ENCODE measurements at regions not wholly inside any gene's neighbourhood (a gene's known extent, or its start where the extent isn't known, plus 50 kb on each side); places are given as distances from the start of the nearest gene placed in this dataset.

GRCh38 chr12:130223767-130224244 is 61.5 kb downstream of the FZD10 start:
- Histone ChIP-seq H3K36me3 (ENCODE audit: control insufficient read depth, insufficient read depth, low read length) (no peaks in the 10 kb centered on the region), H3K4me3 (ENCODE audit: low read depth, low read length) (no peak overlapping the region), H3K27me3 (ENCODE audit: control insufficient read depth, insufficient read depth, low read length) (no peaks in the 10 kb centered on the region)
- FAIRE-seq (no peak), DNase-seq (ENCODE audit: low read depth) (no peak)
- TF ChIP-seq, protein P1, sequence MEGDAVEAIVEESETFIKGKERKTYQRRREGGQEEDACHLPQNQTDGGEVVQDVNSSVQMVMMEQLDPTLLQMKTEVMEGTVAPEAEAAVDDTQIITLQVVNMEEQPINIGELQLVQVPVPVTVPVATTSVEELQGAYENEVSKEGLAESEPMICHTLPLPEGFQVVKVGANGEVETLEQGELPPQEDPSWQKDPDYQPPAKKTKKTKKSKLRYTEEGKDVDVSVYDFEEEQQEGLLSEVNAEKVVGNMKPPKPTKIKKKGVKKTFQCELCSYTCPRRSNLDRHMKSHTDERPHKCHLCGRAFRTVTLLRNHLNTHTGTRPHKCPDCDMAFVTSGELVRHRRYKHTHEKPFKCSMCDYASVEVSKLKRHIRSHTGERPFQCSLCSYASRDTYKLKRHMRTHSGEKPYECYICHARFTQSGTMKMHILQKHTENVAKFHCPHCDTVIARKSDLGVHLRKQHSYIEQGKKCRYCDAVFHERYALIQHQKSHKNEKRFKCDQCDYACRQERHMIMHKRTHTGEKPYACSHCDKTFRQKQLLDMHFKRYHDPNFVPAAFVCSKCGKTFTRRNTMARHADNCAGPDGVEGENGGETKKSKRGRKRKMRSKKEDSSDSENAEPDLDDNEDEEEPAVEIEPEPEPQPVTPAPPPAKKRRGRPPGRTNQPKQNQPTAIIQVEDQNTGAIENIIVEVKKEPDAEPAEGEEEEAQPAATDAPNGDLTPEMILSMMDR (IDR thresholded peaks at IDR 0.05; ENCODE audit: insufficient read depth, low read length, severe bottlenecking) = no peak

DNA sequence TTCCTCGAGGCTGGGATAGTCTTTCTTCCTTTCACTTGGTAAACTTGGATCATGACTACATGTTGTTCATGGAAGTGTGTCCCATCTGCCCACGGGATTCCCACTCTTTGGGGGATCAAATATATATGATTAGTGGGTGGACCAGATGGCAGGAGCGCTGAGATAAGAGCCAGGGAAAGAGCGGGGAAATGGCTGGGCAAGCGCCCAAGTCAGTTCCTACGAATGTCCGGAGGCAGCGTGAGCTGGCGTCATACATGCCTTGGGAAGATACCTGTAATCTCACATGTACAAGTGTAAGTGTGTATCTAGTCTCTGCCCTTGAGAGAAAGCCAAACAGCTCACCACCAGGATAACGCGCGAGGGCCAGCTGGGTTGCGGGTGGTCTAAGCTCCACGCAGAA is 62.3 kb downstream of the FZD10 start:
- no peaks in the 10 kb centered on the region for H3K27me3 ChIP-seq (ENCODE audit: control insufficient read depth, insufficient read depth, low read length)
- H3K36me3 ChIP-seq (ENCODE audit: control insufficient read depth, insufficient read depth, low read length) = no peaks in the 10 kb centered on the region
- H3K4me3 ChIP-seq (ENCODE audit: low read depth, low read length) = no peak overlapping the region
- TF ChIP-seq, protein P1 (IDR thresholded peaks at IDR 0.05; ENCODE audit: insufficient read depth, low read length, severe bottlenecking) = no peak
- DNase-seq (ENCODE audit: low read depth) (no peak), FAIRE-seq (no peak)

DNA sequence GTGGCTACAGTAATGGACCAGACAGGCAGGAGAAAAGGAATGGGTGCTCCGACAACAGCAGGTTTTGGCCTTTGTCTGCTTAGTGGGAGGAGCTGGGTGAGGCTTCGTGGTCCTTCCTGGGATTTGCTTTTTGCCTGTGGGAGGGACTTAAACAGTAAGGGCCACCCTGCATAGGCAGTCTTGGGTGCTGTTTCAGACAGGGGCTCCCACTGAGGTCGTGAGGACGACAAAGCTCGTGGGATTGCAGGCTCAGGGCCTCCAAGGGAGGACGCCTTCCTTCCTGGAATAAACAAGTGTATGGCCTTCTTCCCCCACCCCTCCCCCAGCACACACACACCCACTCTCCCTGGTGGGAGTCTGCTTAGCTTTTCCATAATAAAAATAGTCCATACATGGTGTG is 63.1 kb downstream of the FZD10 start:
- H3K4me3 ChIP-seq (ENCODE audit: low read depth, low read length) = no peak overlapping the region

GRCh38 chr12:130226126-130226525 is 63.9 kb downstream of the FZD10 start:
- Histone ChIP-seq H3K27me3 (ENCODE audit: control insufficient read depth, insufficient read depth, low read length) (no peaks in the 10 kb centered on the region), H3K4me3 (ENCODE audit: low read depth, low read length) (no peak overlapping the region), H3K36me3 (ENCODE audit: control insufficient read depth, insufficient read depth, low read length) (no peaks in the 10 kb centered on the region)
- DNase-seq (ENCODE audit: low read depth) (no peak), FAIRE-seq (no peak)
- TF ChIP-seq, protein P1 (IDR thresholded peaks at IDR 0.05; ENCODE audit: insufficient read depth, low read length, severe bottlenecking) = no peak

More for the DNA sequence above, 63.1 kb downstream of the FZD10 start:
- DNase-seq (ENCODE audit: low read depth) = no peak
- FAIRE-seq = no peak
- Histone ChIP-seq H3K36me3 (ENCODE audit: control insufficient read depth, insufficient read depth, low read length) (no peaks in the 10 kb centered on the region), H3K27me3 (ENCODE audit: control insufficient read depth, insufficient read depth, low read length) (no peaks in the 10 kb centered on the region)
- TF ChIP-seq, protein P1 (IDR thresholded peaks at IDR 0.05; ENCODE audit: insufficient read depth, low read length, severe bottlenecking) = no peak

GRCh38 chr12:130226771-130227170 is 64.5 kb downstream of the FZD10 start:
- DNase-seq (ENCODE audit: low read depth) (no peak), FAIRE-seq (no peak)
- Histone ChIP-seq H3K36me3 (ENCODE audit: control insufficient read depth, insufficient read depth, low read length) (no peaks in the 10 kb centered on the region), H3K4me3 (ENCODE audit: low read depth, low read length) (no peak overlapping the region), H3K27me3 (ENCODE audit: control insufficient read depth, insufficient read depth, low read length) (no peaks in the 10 kb centered on the region)
- TF ChIP-seq, protein P1 (IDR thresholded peaks at IDR 0.05; ENCODE audit: insufficient read depth, low read length, severe bottlenecking) = no peak

DNA sequence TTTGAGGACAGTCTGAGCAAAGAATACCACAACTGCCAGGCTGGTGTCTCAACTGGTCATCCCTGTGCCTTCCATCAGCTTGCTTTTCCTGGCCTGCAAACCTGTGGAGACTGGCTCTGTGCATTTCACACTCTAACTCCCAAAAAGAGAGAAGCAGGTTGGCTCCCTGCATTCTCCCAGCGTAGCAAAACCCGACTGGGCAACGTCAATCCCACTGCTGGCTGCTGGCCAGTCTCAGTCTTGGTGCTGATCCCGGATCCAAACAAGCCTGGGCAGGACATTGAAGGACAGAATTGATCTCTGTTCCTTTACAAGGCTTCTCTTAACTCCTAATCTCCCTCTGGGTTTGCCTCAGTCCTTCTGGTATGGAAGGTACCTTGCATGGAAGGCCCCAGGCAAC is 65.4 kb downstream of the FZD10 start:
- TF ChIP-seq, protein P1 (IDR thresholded peaks at IDR 0.05; ENCODE audit: insufficient read depth, low read length, severe bottlenecking) = no peak
- DNase-seq (ENCODE audit: low read depth) (peak; percentile 59), FAIRE-seq (no peak)
- Histone ChIP-seq H3K27me3 (ENCODE audit: control insufficient read depth, insufficient read depth, low read length) (no peaks in the 10 kb centered on the region), H3K36me3 (ENCODE audit: control insufficient read depth, insufficient read depth, low read length) (no peaks in the 10 kb centered on the region), H3K4me3 (ENCODE audit: low read depth, low read length) (no peak overlapping the region)
